Fibroblast of pulmonary artery (primary cell): ENCODE measurements at regions not wholly inside any gene's neighbourhood (a gene's known extent, or its start where the extent isn't known, plus 50 kb on each side); places are given as distances from the start of the nearest gene placed in this dataset.

Experiments
- DNase-seq: peaks from one replicate; pipeline ENCODE4 v3.0.0-alpha.2; 2010; ENCODE audit warnings: low read depth
- H3K4me3 ChIP-seq: replicated peaks from 2 replicates; pipeline ENCODE4 v1.5.1; 2011; ENCODE audit warnings: low read depth, mild to moderate bottlenecking, control low read depth, low read length, moderate library complexity
- CTCF ChIP-seq: IDR thresholded peaks from 2 replicates; pipeline ENCODE4 v1.5.1; 2011; ENCODE audit warnings: mild to moderate bottlenecking, control low read depth, low read length, inconsistent platforms; ENCODE audit errors: missing control alignments

- no peak for TF ChIP-seq CTCF
- no peak overlapping the region for H3K4me3 ChIP-seq
- no peak for DNase-seq
Observed at GRCh38 chr2:234687718-234688475, 191.0 kb upstream of the ARL4C start.

- no peak for TF ChIP-seq CTCF
- H3K4me3 ChIP-seq, result no peak overlapping the region
- peak; percentile 57 for DNase-seq
Observed at GRCh38 chr2:234686088-234686890, 189.4 kb upstream of the ARL4C start.

- H3K4me3 ChIP-seq, result no peak overlapping the region
- TF ChIP-seq CTCF, result no peak
- DNase-seq, result no peak
Observed at GRCh38 chr2:234684466-234684865, 187.6 kb upstream of the ARL4C start.

GRCh38 chr2:234683950-234684349 is 187.1 kb upstream of the ARL4C start:
- no peak for DNase-seq
- no peak for TF ChIP-seq CTCF
- H3K4me3 ChIP-seq, result no peak overlapping the region

- no peak overlapping the region for H3K4me3 ChIP-seq
- TF ChIP-seq CTCF, result no peak
- DNase-seq, result no peak
Observed at GRCh38 chr2:234682492-234683228, 185.8 kb upstream of the ARL4C start.

- DNase-seq, result no peak
- no peak overlapping the region for H3K4me3 ChIP-seq
- TF ChIP-seq CTCF, result no peak
Observed at GRCh38 chr2:234680688-234681619, 184.1 kb upstream of the ARL4C start.
